HepG2 (cell line): ENCODE measurements at regions not wholly inside any gene's neighbourhood (a gene's known extent, or its start where the extent isn't known, plus 50 kb on each side); places are given as distances from the start of the nearest gene placed in this dataset.

Experiments used
- ATAC-seq: fragments of 200-7000 bp; cut with Tn5 transposase; 3 replicates; pipeline ENCODE4 v1.9.1; 2020; ENCODE audit warnings: mild to moderate bottlenecking, moderate library complexity
- BruUV-seq: library from RNA; stranded (reverse); fragments of 400-500 nt; replicated peaks from 2 replicates; lab custom pipeline; 2021; lab: Mats Ljungman, UMichigan
- CTCF ChIA-PET: fragments of 300-600 bp; formaldehyde crosslinking; extraction: SDS; loops from one replicate; lab custom pipeline; 2021; ENCODE audit warnings: low total read pairs, inconsistent platforms, low intra/inter-chr PET ratio; lab: Yijun Ruan, JAX
- POLR2A ChIA-PET: fragments of 350-600 bp; sonication (Branson Sonifier 250); formaldehyde crosslinking; loops from one replicate; lab custom pipeline; 2020; ENCODE audit warnings: antibody characterized with exemption, inconsistent platforms; lab: Yijun Ruan, JAX
- DNase-seq: peaks from one replicate; pipeline ENCODE4 v3.0.0-alpha.2; 2015; ENCODE audit warnings: low spot score
- FAIRE-seq: peaks from 3 replicates; lab custom pipeline; 2011; peaks lifted over from hg19 to GRCh38; lab: Jason Lieb, UNC
- H2AFZ ChIP-seq: one replicate; pipeline ENCODE4 v1.6.1; 2011; ENCODE audit warnings: low read length, inconsistent platforms
- H3K27ac ChIP-seq: fragments of 300-600 bp; 3 replicates; pipeline ENCODE4 v1.8.0; 2011; ENCODE audit warnings: mixed run types, mild to moderate bottlenecking, mixed read lengths, low read length, inconsistent platforms; ENCODE audit not compliant: insufficient read depth; ENCODE audit errors: extremely low read length
- H3K27me3 ChIP-seq, 2 experiments: fragments of 200-600 bp in 1 of 2; 2 replicates in 1 of 2; 3 replicates in 1 of 2; pipeline versions ENCODE4 v1.6.0 to v1.8.0; 2011; ENCODE audit warnings: low read length in 2 of 2, mild to moderate bottlenecking in 2 of 2, moderate library complexity in 2 of 2, inconsistent platforms in 1 of 2; ENCODE audit not compliant: insufficient read depth in 2 of 2, control insufficient read depth in 1 of 2
- H3K36me3 ChIP-seq, 2 experiments: fragments of 200-600 bp in 1 of 2; replicated peaks in 1 of 2; 2 replicates in 1 of 2; 3 replicates in 1 of 2; pipeline versions ENCODE4 v1.5.1 to v1.8.0; 2011; ENCODE audit warnings: low read length in 2 of 2, inconsistent platforms in 1 of 2; ENCODE audit not compliant: insufficient read depth in 2 of 2, control insufficient read depth in 1 of 2
- H3K4me1 ChIP-seq: 2 replicates; pipeline ENCODE4 v1.5.1; 2012; ENCODE audit warnings: low read length, inconsistent platforms; ENCODE audit not compliant: insufficient read depth
- H3K4me2 ChIP-seq: 2 replicates; pipeline ENCODE4 v1.6.0; 2011; ENCODE audit warnings: low read depth, low read length, inconsistent platforms
- H3K4me3 ChIP-seq, 3 experiments: fragments of 200-600 bp in 1 of 3; sonication (generic), shearing (Covaris generic) in 1 of 3; replicated peaks in 1 of 3; 2 replicates each; pipeline ENCODE4 v1.5.1; 2011 to 2016; ENCODE audit warnings: low read length in 3 of 3, inconsistent platforms in 2 of 3, low read depth in 2 of 3, mild to moderate bottlenecking in 2 of 3, control low read depth in 1 of 3, mixed read lengths in 1 of 3; ENCODE audit not compliant: insufficient read depth in 1 of 3
- H3K79me2 ChIP-seq: one replicate; pipeline ENCODE4 v1.6.1; 2011; ENCODE audit warnings: low read length, inconsistent platforms; ENCODE audit not compliant: insufficient read depth
- H3K9ac ChIP-seq: 2 replicates; pipeline ENCODE4 v1.6.0; 2011; ENCODE audit warnings: mild to moderate bottlenecking, low read depth, low read length, inconsistent platforms; ENCODE audit not compliant: insufficient read depth
- H3K9me3 ChIP-seq: 2 replicates; pipeline ENCODE4 v1.5.1; 2012; ENCODE audit warnings: mild to moderate bottlenecking, low read length
- H4K20me1 ChIP-seq: 2 replicates; pipeline ENCODE4 v1.6.0; 2011; ENCODE audit warnings: inconsistent platforms, mild to moderate bottlenecking, low read length, moderate library complexity; ENCODE audit not compliant: insufficient read depth
- ASH2L ChIP-seq: fragments of 300-600, 200-600 bp; sonication (generic); IDR thresholded peaks from 2 replicates; pipeline ENCODE4 v1.7.0; 2017; ENCODE audit warnings: low read depth, mild to moderate bottlenecking, moderate library complexity, mixed read lengths, low read length; ENCODE audit not compliant: insufficient read length
- ETV6 ChIP-seq: sonication (generic); formaldehyde crosslinking; conservative IDR thresholded peaks from 2 replicates; pipeline ENCODE4 v1.4.0; 2020; ENCODE audit warnings: missing genetic modification reagents
- NKX3-1 ChIP-seq: sonication (generic); formaldehyde crosslinking; IDR thresholded peaks from 2 replicates; pipeline ENCODE4 v1.5.0; 2020; ENCODE audit warnings: missing genetic modification reagents
- PAX8 ChIP-seq: sonication (generic); formaldehyde crosslinking; IDR thresholded peaks from 2 replicates; pipeline ENCODE4 v1.8.0; 2022; ENCODE audit warnings: mild to moderate bottlenecking, missing genetic modification reagents, borderline replicate concordance
- SP1 ChIP-seq, 2 experiments: fragments of 450-650 bp in 1 of 2; sonication (generic) in 1 of 2; formaldehyde crosslinking in 1 of 2; IDR thresholded peaks; 2 replicates each; pipeline versions ENCODE4 v1.4.0 to v1.6.1; 2016 to 2020; ENCODE audit warnings: missing genetic modification reagents in 1 of 2
- ZMAT3 ChIP-seq: sonication (generic); formaldehyde crosslinking; conservative IDR thresholded peaks from 2 replicates; pipeline ENCODE4 v1.7.0; 2021; ENCODE audit warnings: missing genetic modification reagents
- ZNF430 ChIP-seq: sonication (generic); formaldehyde crosslinking; IDR thresholded peaks from 2 replicates; pipeline ENCODE4 v1.9.0; 2021; ENCODE audit warnings: mild to moderate bottlenecking, missing genetic modification reagents
- ZNF549 ChIP-seq: sonication (generic); formaldehyde crosslinking; IDR thresholded peaks from 2 replicates; pipeline ENCODE4 v1.5.0; 2020; ENCODE audit warnings: missing genetic modification reagents
- ZSCAN30 ChIP-seq: sonication (generic); formaldehyde crosslinking; IDR thresholded peaks from 2 replicates; pipeline ENCODE4 v1.5.0; 2020; ENCODE audit warnings: mild to moderate bottlenecking, missing genetic modification reagents
- WGBS: methylation state at CpG from one replicate; pipeline ENCODE4 v1.1.6; 2017; ENCODE audit warnings: low lambda C conversion rate; 5-methylcytosine and 5-hydroxymethylcytosine counted together
- in situ Hi-C: cut with HindIII; loops from 2 replicates; pipeline ENCODE4 v1.10.0; 2017; ENCODE audit warnings: low pct_unique_long_range_greater_than_20kb; ENCODE audit not compliant: extremely low pct_ligation_motif_present
- intact Hi-C: fragments of 100-400 bp; cut with micrococcal nuclease; formaldehyde crosslinking; loops from one replicate; pipeline ENCODE4 v1.10.0; 2022; ENCODE audit not compliant: unreplicated experiment
- TF ChIP-seq, protein P1 (sequence below): sonication (generic); formaldehyde crosslinking; IDR thresholded peaks from 2 replicates; pipeline ENCODE4 v1.5.0; 2020; ENCODE audit warnings: missing genetic modification reagents
- TF ChIP-seq, protein P2 (sequence below): sonication (generic); formaldehyde crosslinking; IDR thresholded peaks from 2 replicates; pipeline ENCODE4 v1.4.0; 2020; ENCODE audit warnings: missing genetic modification reagents
- TF ChIP-seq, protein P3 (sequence below): sonication (generic); formaldehyde crosslinking; IDR thresholded peaks from 2 replicates; pipeline ENCODE4 v1.5.1; 2020; ENCODE audit warnings: mild to moderate bottlenecking, missing genetic modification reagents, moderate library complexity
- TF ChIP-seq, protein P4 (sequence below): sonication (generic); formaldehyde crosslinking; conservative IDR thresholded peaks from 2 replicates; pipeline ENCODE4 v1.4.0; 2020; ENCODE audit warnings: missing genetic modification reagents
- TF ChIP-seq, protein P5 (sequence below): IDR thresholded peaks from 2 replicates; pipeline ENCODE4 v1.6.1; 2016; ENCODE audit warnings: mild to moderate bottlenecking

DNA sequence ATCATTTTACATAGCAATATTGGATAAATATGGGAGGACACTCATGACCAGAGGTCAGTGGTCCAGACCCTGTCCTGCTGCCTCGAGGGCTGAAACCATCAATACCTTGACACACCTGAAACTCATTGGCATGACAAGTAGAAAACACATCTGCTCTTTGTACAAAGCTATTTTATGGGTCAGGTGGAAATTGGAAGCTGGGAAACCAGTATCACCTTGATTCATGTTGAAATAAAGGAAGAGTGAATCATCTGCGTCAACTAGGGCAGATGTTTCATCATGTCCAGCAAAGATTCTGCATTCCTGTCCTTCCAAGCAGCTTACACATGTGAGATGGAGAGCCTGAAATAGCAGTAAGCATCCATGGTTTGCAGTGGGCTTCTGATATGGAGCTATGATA, 80.0 kb upstream of the ERBB4 start (continued):
- TF ChIP-seq, protein P1, sequence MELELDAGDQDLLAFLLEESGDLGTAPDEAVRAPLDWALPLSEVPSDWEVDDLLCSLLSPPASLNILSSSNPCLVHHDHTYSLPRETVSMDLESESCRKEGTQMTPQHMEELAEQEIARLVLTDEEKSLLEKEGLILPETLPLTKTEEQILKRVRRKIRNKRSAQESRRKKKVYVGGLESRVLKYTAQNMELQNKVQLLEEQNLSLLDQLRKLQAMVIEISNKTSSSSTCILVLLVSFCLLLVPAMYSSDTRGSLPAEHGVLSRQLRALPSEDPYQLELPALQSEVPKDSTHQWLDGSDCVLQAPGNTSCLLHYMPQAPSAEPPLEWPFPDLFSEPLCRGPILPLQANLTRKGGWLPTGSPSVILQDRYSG (CRISPR knock-in tag) = no peak
- TF ChIP-seq ETV6 = no peak
- no peak for TF ChIP-seq PAX8 (CRISPR knock-in tag)
- TF ChIP-seq ZNF549 (CRISPR knock-in tag) = no peak
- no peak for TF ChIP-seq ZMAT3 (CRISPR knock-in tag)
- no peak for TF ChIP-seq ZSCAN30
- no peak for TF ChIP-seq ASH2L
- TF ChIP-seq, protein P2, sequence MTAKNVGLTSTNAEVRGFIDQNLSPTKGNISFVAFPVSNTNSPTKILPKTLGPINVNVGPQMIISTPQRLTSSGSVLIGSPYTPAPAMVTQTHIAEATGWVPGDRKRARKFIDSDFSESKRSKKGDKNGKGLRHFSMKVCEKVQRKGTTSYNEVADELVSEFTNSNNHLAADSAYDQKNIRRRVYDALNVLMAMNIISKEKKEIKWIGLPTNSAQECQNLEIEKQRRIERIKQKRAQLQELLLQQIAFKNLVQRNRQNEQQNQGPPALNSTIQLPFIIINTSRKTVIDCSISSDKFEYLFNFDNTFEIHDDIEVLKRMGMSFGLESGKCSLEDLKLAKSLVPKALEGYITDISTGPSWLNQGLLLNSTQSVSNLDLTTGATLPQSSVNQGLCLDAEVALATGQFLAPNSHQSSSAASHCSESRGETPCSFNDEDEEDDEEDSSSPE = no peak
- no peak for TF ChIP-seq ZNF430 (CRISPR knock-in tag)

DNA sequence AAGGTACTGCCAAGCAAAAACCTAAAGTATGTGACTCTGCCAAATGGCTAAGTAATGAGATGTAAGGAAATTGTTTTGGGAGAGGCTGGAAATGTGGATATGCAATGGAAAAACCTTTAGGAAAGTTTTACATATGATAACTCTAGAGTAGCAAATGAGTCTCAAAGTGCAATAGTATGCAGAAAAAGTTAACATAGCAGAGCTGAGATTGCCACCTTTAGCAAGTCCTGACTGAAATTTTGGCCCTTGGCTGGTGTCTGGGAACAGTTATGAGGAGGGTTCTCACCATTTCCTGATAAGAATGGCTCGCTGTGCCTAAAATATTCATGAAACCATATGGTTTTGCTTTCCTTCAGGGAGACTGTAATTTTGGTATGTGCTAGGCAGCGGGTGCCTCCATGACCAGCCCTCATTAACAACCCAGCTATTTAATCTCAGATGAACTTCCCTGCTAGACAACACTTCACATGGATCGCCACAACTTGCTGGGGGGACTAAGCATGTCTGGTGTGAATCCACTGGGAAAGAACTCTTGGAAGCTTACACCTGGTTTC, 72.3 kb upstream of the ERBB4 start:
- H3K4me3 ChIP-seq = no peak overlapping the region
- FAIRE-seq (no peak), ATAC-seq (no peak), DNase-seq (no peak)
- CTCF ChIA-PET = no interaction called here
- WGBS = 0% methylated on average over 3 of the region's 3 CpGs
- H3K79me2 ChIP-seq = no peaks in the 10 kb centered on the region
- H3K4me1 ChIP-seq = no peaks in the 10 kb centered on the region
- TF ChIP-seq SP1 (IDR thresholded peaks at IDR 0.05) (no peak), SP1 (CRISPR knock-in tag; IDR thresholded peaks at IDR 0.05) (no peak), NKX3-1 (CRISPR knock-in tag) (no peak)
- TF ChIP-seq, protein P3, sequence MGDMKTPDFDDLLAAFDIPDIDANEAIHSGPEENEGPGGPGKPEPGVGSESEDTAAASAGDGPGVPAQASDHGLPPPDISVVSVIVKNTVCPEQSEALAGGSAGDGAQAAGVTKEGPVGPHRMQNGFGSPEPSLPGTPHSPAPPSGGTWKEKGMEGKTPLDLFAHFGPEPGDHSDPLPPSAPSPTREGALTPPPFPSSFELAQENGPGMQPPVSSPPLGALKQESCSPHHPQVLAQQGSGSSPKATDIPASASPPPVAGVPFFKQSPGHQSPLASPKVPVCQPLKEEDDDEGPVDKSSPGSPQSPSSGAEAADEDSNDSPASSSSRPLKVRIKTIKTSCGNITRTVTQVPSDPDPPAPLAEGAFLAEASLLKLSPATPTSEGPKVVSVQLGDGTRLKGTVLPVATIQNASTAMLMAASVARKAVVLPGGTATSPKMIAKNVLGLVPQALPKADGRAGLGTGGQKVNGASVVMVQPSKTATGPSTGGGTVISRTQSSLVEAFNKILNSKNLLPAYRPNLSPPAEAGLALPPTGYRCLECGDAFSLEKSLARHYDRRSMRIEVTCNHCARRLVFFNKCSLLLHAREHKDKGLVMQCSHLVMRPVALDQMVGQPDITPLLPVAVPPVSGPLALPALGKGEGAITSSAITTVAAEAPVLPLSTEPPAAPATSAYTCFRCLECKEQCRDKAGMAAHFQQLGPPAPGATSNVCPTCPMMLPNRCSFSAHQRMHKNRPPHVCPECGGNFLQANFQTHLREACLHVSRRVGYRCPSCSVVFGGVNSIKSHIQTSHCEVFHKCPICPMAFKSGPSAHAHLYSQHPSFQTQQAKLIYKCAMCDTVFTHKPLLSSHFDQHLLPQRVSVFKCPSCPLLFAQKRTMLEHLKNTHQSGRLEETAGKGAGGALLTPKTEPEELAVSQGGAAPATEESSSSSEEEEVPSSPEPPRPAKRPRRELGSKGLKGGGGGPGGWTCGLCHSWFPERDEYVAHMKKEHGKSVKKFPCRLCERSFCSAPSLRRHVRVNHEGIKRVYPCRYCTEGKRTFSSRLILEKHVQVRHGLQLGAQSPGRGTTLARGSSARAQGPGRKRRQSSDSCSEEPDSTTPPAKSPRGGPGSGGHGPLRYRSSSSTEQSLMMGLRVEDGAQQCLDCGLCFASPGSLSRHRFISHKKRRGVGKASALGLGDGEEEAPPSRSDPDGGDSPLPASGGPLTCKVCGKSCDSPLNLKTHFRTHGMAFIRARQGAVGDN = no peak
- TF ChIP-seq, protein P4, sequence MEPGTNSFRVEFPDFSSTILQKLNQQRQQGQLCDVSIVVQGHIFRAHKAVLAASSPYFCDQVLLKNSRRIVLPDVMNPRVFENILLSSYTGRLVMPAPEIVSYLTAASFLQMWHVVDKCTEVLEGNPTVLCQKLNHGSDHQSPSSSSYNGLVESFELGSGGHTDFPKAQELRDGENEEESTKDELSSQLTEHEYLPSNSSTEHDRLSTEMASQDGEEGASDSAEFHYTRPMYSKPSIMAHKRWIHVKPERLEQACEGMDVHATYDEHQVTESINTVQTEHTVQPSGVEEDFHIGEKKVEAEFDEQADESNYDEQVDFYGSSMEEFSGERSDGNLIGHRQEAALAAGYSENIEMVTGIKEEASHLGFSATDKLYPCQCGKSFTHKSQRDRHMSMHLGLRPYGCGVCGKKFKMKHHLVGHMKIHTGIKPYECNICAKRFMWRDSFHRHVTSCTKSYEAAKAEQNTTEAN (CRISPR knock-in tag) = no peak
- TF ChIP-seq, protein P5, sequence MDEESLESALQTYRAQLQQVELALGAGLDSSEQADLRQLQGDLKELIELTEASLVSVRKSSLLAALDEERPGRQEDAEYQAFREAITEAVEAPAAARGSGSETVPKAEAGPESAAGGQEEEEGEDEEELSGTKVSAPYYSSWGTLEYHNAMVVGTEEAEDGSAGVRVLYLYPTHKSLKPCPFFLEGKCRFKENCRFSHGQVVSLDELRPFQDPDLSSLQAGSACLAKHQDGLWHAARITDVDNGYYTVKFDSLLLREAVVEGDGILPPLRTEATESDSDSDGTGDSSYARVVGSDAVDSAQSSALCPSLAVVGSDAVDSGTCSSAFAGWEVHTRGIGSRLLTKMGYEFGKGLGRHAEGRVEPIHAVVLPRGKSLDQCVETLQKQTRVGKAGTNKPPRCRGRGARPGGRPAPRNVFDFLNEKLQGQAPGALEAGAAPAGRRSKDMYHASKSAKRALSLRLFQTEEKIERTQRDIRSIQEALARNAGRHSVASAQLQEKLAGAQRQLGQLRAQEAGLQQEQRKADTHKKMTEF (CRISPR knock-in tag) = no peak
- no peaks in the 10 kb centered on the region for H3K36me3 ChIP-seq
- POLR2A ChIA-PET = no interaction called here
- H3K27me3 ChIP-seq = no peaks in the 10 kb centered on the region
- H3K9ac ChIP-seq = no peak overlapping the region
- H3K4me2 ChIP-seq = no peak overlapping the region
- intact Hi-C loops = no loop called here
- H2AFZ ChIP-seq = no peak overlapping the region
- no TSS peak for BruUV-seq
- no peaks in the 10 kb centered on the region for H4K20me1 ChIP-seq
- H3K9me3 ChIP-seq = no peaks in the 10 kb centered on the region
- no peak overlapping the region for H3K27ac ChIP-seq
- in situ Hi-C loops = no loop called here
